ENCODE measurements at regions not wholly inside any gene's neighbourhood (a gene's known extent, or its start where the extent isn't known, plus 50 kb on each side); places are given as distances from the start of the nearest gene placed in this dataset.

DNA sequence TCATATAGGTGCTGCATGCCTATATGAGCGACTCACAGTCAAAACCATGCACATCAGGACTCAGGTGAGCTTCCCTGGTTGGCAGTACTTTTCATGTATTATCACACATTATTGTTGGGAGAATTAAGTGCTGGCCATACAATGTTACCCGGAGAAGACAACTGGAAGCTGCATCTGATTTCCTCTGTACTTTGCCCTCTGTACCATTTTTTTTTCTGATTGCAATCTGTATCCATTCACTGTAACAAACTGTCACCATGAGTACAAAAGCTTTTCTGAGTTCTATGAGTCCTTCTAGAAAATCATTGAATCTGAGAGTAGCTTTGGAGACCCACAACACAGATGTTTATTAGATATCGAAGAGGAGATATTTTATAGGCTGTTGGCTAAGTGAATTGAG lies 651.0 kb downstream of the NR2F1-AS1 start:
- ChIA-PET CTCF (interaction anchor here (0.5 kb wide), 1 partner anchor 43 kb away, joined by 4 read pairs; no protein-coding TSS in a partner anchor), POLR2A (no interaction called here)
- H3K36me3 Mint-ChIP-seq (ENCODE audit: low read depth), result no peaks in the 10 kb centered on the region
- DNase-seq, result no peak
- H3K4me3 Mint-ChIP-seq, result no peak overlapping the region
- H3K27ac Mint-ChIP-seq, result no peak overlapping the region
- peaks cover 3% of the 10 kb centered on the region for H3K9me3 Mint-ChIP-seq
- no peaks in the 10 kb centered on the region for H3K27me3 Mint-ChIP-seq
- no peaks in the 10 kb centered on the region for H3K4me1 Mint-ChIP-seq

DNA sequence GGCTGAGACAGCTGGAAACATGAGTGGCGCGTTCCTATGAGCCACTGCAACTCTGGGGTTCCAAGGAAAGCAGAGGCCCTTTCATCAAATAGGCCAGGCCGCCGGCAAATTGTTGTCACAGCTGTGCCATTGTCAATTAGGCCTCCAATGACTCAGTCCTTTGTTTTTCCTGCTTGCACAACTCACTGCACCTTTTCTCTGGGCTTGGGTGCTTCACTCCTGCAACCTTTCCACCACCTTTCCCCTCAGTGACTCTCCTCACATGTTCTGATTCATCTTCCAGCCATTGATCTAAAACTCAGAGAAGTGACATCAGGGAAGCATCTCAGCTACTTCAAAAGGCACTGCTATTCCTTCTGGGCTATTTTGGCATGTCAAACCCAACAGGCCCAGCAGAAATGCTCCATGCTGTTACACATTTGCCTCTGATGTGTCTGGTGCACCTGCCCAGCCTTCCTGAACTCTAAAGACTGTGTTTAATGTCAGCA lies 653.7 kb downstream of the NR2F1-AS1 start:
- POLR2A ChIA-PET, result no interaction called here

DNA sequence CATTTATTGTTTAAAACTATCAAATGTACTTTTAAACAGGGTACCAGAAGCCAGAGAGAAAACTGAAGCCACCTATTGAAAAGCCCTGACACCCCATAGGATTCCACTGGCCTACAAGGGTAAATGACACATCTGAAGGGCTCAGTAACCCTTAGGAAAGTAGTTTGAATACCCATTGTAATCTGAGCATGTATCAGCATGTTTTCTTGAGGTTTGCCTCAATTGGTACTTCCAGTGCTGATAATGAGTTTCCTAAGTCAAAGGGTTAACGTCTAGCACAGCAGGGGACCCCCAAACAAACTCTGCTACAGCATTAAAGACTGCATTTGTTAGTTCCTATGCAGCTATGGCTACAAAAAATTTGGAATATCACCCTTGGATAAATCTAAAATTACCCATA lies 657.1 kb downstream of the NR2F1-AS1 start:
- Mint-ChIP-seq H3K36me3 (ENCODE audit: low read depth) (no peaks in the 10 kb centered on the region), H3K4me1 (no peaks in the 10 kb centered on the region), H3K27me3 (no peaks in the 10 kb centered on the region), H3K27ac (no peak overlapping the region), H3K4me3 (no peak overlapping the region), H3K9me3 (no peaks in the 10 kb centered on the region)
- no peak for DNase-seq
- ChIA-PET POLR2A (no interaction called here), CTCF (no interaction called here)

More for the DNA sequence above, 653.7 kb downstream of the NR2F1-AS1 start:
- Mint-ChIP-seq H3K27ac (no peak overlapping the region), H3K27me3 (no peaks in the 10 kb centered on the region), H3K4me3 (no peak overlapping the region), H3K36me3 (ENCODE audit: low read depth) (no peaks in the 10 kb centered on the region), H3K9me3 (peaks cover 3% of the 10 kb centered on the region), H3K4me1 (no peaks in the 10 kb centered on the region)
- no peak for DNase-seq
- CTCF ChIA-PET, result no interaction called here

DNA sequence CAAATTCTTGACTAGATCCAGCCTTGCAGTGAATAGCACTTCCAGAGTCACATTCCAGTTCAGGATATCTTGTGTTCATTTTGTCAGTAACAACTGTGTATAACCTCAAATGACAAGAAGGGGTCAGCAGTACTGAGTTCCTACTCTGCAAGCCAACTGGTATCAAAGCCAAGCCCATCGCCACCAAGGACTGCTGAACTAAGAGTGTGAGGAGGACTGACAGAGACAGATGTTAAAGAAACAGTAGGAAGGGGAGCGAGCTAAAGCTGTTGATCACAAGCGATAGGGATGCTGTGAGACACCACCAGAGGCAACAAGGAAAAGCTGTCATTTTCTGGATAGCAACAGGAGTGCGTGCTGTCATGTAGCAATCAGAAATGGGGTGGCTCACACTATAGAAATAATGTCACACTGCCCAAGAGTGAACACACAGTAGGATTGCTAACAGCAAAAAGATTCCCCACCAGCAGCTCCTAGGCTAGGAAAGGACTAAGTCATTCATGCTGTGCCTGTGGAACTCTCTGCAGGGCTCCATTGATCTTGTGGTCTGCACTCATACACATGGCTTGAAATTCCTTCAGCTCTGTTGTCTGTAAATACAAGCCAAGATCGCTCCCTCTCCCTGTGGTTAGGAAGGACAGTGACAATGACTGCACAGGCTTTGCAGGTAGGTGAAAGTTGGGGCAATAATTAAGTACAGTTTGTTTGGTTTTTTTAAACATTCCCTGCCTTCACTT lies 658.6 kb downstream of the NR2F1-AS1 start:
- Mint-ChIP-seq H3K4me3 (no peak overlapping the region), H3K27ac (no peak overlapping the region), H3K27me3 (no peaks in the 10 kb centered on the region), H3K9me3 (no peaks in the 10 kb centered on the region), H3K36me3 (ENCODE audit: low read depth) (no peaks in the 10 kb centered on the region), H3K4me1 (no peaks in the 10 kb centered on the region)
- POLR2A ChIA-PET, result no interaction called here
- DNase-seq, result no peak
- CTCF ChIA-PET, result interaction anchor here (0.6 kb wide), 1 partner anchor 867 kb away, joined by 3 read pairs; no protein-coding TSS in a partner anchor

DNA sequence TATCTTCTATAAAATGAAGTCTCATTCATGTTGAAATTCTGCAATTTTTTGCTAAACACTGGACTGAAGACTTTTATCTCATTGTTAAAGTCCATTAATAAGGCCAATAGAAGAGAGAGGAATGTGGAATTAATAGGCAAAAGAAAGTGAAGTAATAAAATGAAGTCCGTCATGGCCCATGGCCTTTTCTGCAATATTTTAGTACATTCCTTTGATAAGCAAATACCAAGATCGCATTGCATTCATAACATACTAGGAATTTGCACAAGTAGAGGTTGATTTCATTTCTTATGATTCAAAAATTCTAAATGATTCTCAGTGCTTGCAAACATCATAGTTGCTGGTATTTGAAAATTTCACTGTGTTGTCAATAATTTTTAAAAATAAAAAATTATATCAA lies 664.0 kb downstream of the NR2F1-AS1 start:
- ChIA-PET CTCF (no interaction called here), POLR2A (no interaction called here)
- Mint-ChIP-seq H3K4me1 (no peaks in the 10 kb centered on the region), H3K9me3 (no peaks in the 10 kb centered on the region), H3K36me3 (ENCODE audit: low read depth) (no peaks in the 10 kb centered on the region), H3K27ac (no peak overlapping the region), H3K4me3 (no peak overlapping the region), H3K27me3 (no peaks in the 10 kb centered on the region)
- DNase-seq, result no peak

DNA sequence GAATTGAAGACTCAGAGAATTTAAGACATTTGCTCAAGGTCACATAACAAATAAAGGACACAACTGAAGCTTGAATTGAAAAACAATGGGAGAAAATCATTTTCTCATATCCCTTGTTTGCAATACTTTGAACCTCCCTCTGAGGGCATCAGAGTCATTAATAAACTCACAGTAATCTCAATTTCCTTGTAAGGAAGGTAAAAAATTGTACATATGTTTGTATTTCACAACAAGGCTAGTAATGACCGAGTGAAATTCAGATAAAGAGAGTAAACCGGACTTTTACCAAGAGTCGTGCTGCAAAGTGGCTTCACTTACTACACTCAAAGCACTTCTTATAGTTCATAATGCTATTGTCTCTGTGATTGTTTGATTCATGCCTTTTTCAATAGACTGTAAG lies 665.0 kb downstream of the NR2F1-AS1 start:
- no peak overlapping the region for H3K27ac Mint-ChIP-seq
- no peaks in the 10 kb centered on the region for H3K27me3 Mint-ChIP-seq
- H3K4me1 Mint-ChIP-seq, result no peaks in the 10 kb centered on the region
- POLR2A ChIA-PET, result no interaction called here
- H3K4me3 Mint-ChIP-seq, result no peak overlapping the region
- no peak for DNase-seq
- CTCF ChIA-PET, result no interaction called here
- no peaks in the 10 kb centered on the region for H3K9me3 Mint-ChIP-seq
- H3K36me3 Mint-ChIP-seq (ENCODE audit: low read depth), result no peaks in the 10 kb centered on the region

DNA sequence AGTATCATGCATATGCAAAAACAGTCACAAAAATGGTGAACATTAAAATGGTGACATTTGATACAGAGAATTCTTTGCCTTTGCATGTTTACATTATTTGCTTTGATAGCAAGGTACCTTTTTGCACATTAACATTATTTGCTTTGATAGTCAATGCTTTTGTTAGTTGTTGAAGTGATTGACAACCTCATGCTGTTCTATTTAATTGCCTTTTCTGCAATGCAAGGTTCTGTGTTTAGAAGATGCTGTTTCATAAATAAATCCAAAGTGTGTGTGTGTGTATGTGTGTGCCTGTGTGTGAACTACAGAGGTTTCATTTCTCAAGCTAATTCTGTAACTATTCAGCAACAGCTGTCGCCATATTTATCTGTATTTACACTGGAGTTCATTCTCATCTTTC lies 668.7 kb downstream of the NR2F1-AS1 start:
- no peak for DNase-seq
- H3K4me1 Mint-ChIP-seq, result no peaks in the 10 kb centered on the region
- CTCF ChIA-PET, result no interaction called here
- no peak overlapping the region for H3K27ac Mint-ChIP-seq
- no peaks in the 10 kb centered on the region for H3K36me3 Mint-ChIP-seq (ENCODE audit: low read depth)
- H3K4me3 Mint-ChIP-seq, result no peak overlapping the region
- POLR2A ChIA-PET, result no interaction called here
- no peaks in the 10 kb centered on the region for H3K9me3 Mint-ChIP-seq
- no peaks in the 10 kb centered on the region for H3K27me3 Mint-ChIP-seq

DNA sequence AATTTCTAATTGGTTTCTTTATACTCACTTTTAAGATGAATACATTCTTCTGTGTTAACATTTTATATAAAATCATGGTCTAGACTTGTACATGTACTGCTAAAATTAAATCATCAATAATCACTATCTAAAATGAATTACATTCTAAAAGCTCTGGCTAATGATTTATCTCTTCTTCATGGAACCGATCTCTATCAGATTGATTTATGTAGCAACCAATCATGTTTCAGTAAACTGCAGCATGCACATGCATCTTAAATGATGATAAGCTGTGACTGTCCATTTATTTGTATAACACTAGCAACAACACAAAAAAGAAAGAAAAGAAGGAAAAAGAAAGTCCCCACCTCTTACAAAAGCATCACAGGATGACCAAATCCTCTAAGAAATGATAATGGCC lies 669.2 kb downstream of the NR2F1-AS1 start:
- H3K9me3 Mint-ChIP-seq, result no peaks in the 10 kb centered on the region
- DNase-seq, result no peak
- CTCF ChIA-PET, result no interaction called here
- H3K4me1 Mint-ChIP-seq, result no peaks in the 10 kb centered on the region
- no peaks in the 10 kb centered on the region for H3K27me3 Mint-ChIP-seq
- H3K27ac Mint-ChIP-seq, result no peak overlapping the region
- H3K4me3 Mint-ChIP-seq, result no peak overlapping the region
- H3K36me3 Mint-ChIP-seq (ENCODE audit: low read depth), result no peaks in the 10 kb centered on the region
- POLR2A ChIA-PET, result no interaction called here

DNA sequence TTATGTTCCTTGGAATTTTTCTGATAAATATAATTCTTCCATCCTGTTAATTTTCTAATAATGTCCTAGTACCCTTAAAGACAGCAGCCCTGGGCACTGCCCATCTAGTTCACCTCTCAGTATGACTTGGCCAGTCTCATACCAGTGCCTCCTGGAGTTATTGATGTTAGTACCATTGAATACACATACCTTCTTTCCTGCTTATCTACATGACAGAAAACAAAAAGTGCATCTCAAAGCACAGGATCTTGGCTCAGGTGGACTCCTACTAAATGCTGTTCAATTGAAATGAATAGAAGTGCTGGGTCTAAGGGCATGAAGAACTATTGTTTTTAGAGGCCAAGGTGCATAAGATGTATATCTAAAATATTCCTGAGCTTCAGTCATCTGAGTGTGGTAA lies 669.7 kb downstream of the NR2F1-AS1 start:
- CTCF ChIA-PET, result no interaction called here
- no peaks in the 10 kb centered on the region for H3K4me1 Mint-ChIP-seq
- POLR2A ChIA-PET, result no interaction called here

DNA sequence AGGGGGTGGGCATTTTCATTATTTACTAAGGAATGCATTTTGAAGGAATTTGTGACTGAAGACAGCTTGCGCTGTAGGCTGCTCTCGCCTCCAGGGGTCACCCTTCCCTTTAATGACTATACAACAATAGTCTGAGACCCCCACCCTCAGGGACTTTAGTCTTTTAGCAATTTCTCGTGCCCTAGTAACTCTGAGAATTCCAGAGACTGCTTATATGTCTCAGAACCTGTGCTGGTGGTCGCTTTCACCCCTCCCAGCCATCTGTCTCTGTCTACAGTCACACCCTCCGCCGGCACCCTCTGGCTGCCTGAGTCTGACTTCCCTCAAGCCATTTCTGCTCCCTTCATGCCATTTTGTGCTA lies 671.4 kb downstream of the NR2F1-AS1 start:
- H3K9me3 Mint-ChIP-seq, result no peaks in the 10 kb centered on the region
- no peak overlapping the region for H3K4me3 Mint-ChIP-seq
- H3K4me1 Mint-ChIP-seq, result no peaks in the 10 kb centered on the region
- POLR2A ChIA-PET, result no interaction called here
- DNase-seq, result no peak
- no peaks in the 10 kb centered on the region for H3K36me3 Mint-ChIP-seq (ENCODE audit: low read depth)
- H3K27me3 Mint-ChIP-seq, result no peaks in the 10 kb centered on the region
- CTCF ChIA-PET, result no interaction called here
- H3K27ac Mint-ChIP-seq, result no peak overlapping the region

More for the DNA sequence above, 669.7 kb downstream of the NR2F1-AS1 start:
- Mint-ChIP-seq H3K36me3 (ENCODE audit: low read depth) (no peaks in the 10 kb centered on the region), H3K4me3 (no peak overlapping the region), H3K27me3 (no peaks in the 10 kb centered on the region), H3K27ac (no peak overlapping the region), H3K9me3 (no peaks in the 10 kb centered on the region)
- no peak for DNase-seq

DNA sequence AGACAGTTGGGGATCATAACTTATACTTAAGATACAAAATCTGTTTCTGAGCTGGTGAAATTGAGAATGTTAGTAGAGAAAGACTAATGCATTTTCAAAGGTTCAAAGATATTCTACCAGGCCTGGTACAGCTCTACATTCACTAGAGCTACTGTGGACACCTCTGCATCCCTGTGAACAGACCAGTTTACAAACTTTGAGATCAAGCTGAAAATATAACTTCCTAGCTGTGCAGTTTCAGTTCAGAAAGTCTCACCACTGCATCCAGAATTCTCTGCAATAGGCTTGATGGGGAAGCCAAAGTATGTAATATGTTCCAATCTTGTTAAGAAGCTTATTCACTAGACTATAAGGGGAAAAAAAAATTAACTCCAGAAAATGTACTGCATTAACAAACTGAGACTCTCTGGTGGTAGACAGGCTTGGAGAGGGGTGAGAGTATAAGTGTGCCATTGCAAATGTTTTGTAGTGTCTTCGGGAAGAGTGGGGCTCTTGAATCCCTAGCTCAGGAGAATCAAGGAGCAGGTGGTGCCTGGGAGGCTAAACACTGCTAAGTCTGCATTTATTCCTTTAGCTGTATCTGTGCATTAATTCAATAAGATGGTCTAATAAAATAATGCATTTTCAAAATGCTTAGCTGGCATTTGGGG lies 671.9 kb downstream of the NR2F1-AS1 start:
- POLR2A ChIA-PET, result no interaction called here
- H3K27me3 Mint-ChIP-seq, result no peaks in the 10 kb centered on the region
- DNase-seq, result no peak
- H3K4me1 Mint-ChIP-seq, result no peaks in the 10 kb centered on the region
- no peaks in the 10 kb centered on the region for H3K36me3 Mint-ChIP-seq (ENCODE audit: low read depth)
- no peak overlapping the region for H3K27ac Mint-ChIP-seq
- CTCF ChIA-PET, result no interaction called here
- H3K9me3 Mint-ChIP-seq, result no peaks in the 10 kb centered on the region
- no peak overlapping the region for H3K4me3 Mint-ChIP-seq

DNA sequence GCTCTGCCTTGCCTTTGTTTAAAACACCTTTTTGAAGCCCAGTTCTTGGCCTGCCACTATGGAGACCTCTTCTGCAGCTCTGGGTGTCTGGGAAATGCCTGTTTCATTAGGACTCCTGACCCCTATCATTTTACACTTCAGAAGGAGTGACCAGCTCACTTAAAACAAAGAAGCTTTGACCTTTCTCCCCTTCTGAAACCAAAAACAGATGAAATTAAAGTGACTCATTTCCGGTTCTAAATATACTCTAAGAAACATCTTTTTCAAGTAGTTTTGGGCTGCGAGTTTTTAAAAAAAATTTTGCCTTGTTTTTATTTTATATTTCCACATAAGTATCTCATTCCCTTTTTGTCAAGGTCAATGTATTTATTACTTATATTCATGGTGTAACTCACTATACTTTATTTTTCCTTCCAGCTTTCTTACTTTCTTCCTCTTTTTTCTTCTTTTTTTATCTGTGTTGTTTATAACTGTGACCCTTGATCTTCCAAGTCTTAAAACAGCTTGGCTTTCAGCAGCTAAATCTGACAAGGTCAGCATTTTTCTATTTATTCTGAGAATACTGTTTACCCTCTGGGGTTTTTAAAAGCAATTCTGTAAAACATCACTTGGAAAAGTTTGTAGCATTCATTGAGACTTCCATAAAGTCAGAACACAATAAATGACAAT lies 672.9 kb downstream of the NR2F1-AS1 start:
- no peaks in the 10 kb centered on the region for H3K4me1 Mint-ChIP-seq
- no peaks in the 10 kb centered on the region for H3K9me3 Mint-ChIP-seq
- no peak for DNase-seq
- no peaks in the 10 kb centered on the region for H3K27me3 Mint-ChIP-seq
- no peak overlapping the region for H3K4me3 Mint-ChIP-seq
- no peaks in the 10 kb centered on the region for H3K36me3 Mint-ChIP-seq (ENCODE audit: low read depth)
- POLR2A ChIA-PET, result no interaction called here
- CTCF ChIA-PET, result no interaction called here
- no peak overlapping the region for H3K27ac Mint-ChIP-seq

DNA sequence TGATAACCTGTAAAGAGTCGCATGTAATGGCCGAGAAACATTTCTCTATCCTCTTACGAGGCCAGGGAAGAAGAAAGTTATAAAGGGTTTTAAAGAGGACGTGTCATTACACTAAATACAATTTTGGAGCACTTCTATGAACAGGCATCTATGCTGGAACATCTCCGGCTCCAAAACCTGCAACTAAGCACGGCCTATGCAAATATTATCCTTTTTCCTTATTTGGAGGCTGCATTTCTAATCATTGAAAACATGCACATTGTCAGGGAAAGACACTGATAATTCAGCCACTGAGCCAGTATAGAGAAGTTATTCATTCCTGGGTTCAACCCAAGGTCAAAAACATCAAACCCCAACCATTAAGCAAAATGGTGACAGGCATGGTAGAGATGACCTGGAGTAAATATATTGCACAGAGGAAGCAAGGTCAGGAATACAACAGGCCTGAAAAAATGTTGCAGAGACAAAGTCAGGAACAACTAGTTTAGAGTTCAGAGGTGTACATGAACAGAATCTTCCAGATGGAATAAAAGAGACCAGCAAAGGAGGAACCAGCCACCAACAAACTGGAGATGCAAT lies 674.1 kb downstream of the NR2F1-AS1 start:
- no peak for DNase-seq
- ChIA-PET CTCF (no interaction called here), POLR2A (no interaction called here)
- Mint-ChIP-seq H3K4me1 (no peaks in the 10 kb centered on the region), H3K27ac (no peak overlapping the region), H3K36me3 (ENCODE audit: low read depth) (no peaks in the 10 kb centered on the region), H3K4me3 (no peak overlapping the region), H3K27me3 (no peaks in the 10 kb centered on the region), H3K9me3 (no peaks in the 10 kb centered on the region)

Measured in activated CD4-positive, alpha-beta T cell treated with anti-CD3 and anti-CD28 coated beads, Interleukin-2, amount 10 ng/mL, durations not matched to agents 7 days and 5 days (primary cell).